ENCODE measurements at regions not wholly inside any gene's neighbourhood (a gene's known extent, or its start where the extent isn't known, plus 50 kb on each side); places are given as distances from the start of the nearest gene placed in this dataset.
"Not testable (repeated sequence)": the region's sequence is repeated elsewhere in the genome, so short reads cannot be mapped to it uniquely, and the experiment has no call there.

DNA sequence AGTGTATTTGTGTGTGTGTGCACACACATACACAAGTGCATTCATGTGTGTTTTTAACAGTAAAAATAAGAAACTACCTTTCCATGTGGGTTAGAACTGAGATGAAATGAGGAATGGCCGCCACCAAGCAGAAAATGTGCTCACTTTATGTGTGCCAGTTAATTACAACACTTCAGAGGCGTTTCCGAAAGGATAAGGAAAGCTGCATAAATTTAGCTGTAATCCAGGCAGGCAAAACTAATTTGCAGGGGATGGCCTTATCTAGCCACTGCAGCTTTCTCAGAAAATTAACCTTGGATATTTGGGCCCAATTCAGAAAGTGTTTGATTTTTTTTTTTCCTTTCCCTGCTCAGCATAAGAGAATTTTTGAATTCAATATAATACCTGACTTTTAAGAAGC lies 328.8 kb upstream of the PHF14 start:
- no peak for DNase-seq
- H3K27me3 ChIP-seq (ENCODE audit: control insufficient read depth in 1 of 2, insufficient read depth in 2 of 2, low read length in 2 of 2), result no peaks in the 10 kb centered on the region
- H3K36me3 Mint-ChIP-seq (ENCODE audit: low read depth), result no peaks in the 10 kb centered on the region
- no peak overlapping the region for H3K27ac ChIP-seq (ENCODE audit: low read depth in 1 of 2, low read length in 2 of 2)
- TF ChIP-seq, protein P1, sequence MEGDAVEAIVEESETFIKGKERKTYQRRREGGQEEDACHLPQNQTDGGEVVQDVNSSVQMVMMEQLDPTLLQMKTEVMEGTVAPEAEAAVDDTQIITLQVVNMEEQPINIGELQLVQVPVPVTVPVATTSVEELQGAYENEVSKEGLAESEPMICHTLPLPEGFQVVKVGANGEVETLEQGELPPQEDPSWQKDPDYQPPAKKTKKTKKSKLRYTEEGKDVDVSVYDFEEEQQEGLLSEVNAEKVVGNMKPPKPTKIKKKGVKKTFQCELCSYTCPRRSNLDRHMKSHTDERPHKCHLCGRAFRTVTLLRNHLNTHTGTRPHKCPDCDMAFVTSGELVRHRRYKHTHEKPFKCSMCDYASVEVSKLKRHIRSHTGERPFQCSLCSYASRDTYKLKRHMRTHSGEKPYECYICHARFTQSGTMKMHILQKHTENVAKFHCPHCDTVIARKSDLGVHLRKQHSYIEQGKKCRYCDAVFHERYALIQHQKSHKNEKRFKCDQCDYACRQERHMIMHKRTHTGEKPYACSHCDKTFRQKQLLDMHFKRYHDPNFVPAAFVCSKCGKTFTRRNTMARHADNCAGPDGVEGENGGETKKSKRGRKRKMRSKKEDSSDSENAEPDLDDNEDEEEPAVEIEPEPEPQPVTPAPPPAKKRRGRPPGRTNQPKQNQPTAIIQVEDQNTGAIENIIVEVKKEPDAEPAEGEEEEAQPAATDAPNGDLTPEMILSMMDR (IDR thresholded peaks at IDR 0.05), result no peak
- H3K9me3 Mint-ChIP-seq, result no peaks in the 10 kb centered on the region
- H3K27ac Mint-ChIP-seq, result no peak overlapping the region
- H3K4me3 Mint-ChIP-seq, result no peak overlapping the region
- CTCF ChIA-PET, result no interaction called here
- peaks cover 11% of the 10 kb centered on the region for H3K4me1 Mint-ChIP-seq (ENCODE audit: low read depth)
- H3K36me3 ChIP-seq (ENCODE audit: insufficient read depth, low read length), result no peaks in the 10 kb centered on the region
- no peak overlapping the region for H3K4me3 ChIP-seq (ENCODE audit: low read length)
- H3K4me1 ChIP-seq (ENCODE audit: insufficient read depth, low read length), result no peaks in the 10 kb centered on the region
- ATAC-seq (ENCODE audit: poor library complexity), result no peak
- POLR2A ChIA-PET, result no interaction called here
- H3K9me3 ChIP-seq (ENCODE audit: control insufficient read depth in 1 of 2, insufficient read depth in 1 of 2, low read length in 2 of 2), result no peaks in the 10 kb centered on the region
- intact Hi-C loops (cut with DNase I, micrococcal nuclease), result no loop called here
- no peaks in the 10 kb centered on the region for H3K27me3 Mint-ChIP-seq

DNA sequence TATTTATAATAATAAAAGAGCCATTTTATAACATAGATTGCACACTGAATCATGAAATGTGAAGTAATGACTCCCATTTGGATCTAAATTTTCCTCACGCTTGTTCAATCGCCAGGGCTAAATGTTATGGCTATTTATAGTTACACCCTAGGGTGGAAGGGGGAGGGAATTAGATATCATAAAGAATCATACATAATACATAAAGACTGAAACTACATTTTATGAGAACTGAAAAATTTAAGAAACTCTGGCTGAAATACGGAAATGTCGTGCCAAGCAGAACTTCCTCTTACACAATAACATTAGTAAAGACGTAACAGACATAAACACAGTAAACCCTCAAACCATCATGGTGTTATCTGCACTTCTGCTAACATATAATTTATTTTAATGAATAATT lies 327.5 kb upstream of the PHF14 start:
- ChIA-PET POLR2A (no interaction called here), CTCF (interaction anchor here (0.6 kb wide), 1 partner anchor 9 kb away, joined by 4 read pairs; no protein-coding TSS in a partner anchor)
- H3K36me3 ChIP-seq (ENCODE audit: insufficient read depth, low read length), result no peaks in the 10 kb centered on the region
- ATAC-seq (ENCODE audit: poor library complexity), result no peak
- H3K4me1 Mint-ChIP-seq (ENCODE audit: low read depth), result peaks cover 11% of the 10 kb centered on the region
- no peaks in the 10 kb centered on the region for H3K27me3 Mint-ChIP-seq
- TF ChIP-seq, protein P1 (IDR thresholded peaks at IDR 0.05), result no peak
- H3K4me3 ChIP-seq (ENCODE audit: low read length), result no peak overlapping the region
- DNase-seq, result peak in 2 of 14 experiments; percentile 27 to 28
- H3K9me3 ChIP-seq (ENCODE audit: control insufficient read depth in 1 of 2, insufficient read depth in 1 of 2, low read length in 2 of 2), result no peaks in the 10 kb centered on the region
- no peak overlapping the region for H3K27ac Mint-ChIP-seq
- H3K9me3 Mint-ChIP-seq, result no peaks in the 10 kb centered on the region
- no peaks in the 10 kb centered on the region for H3K27me3 ChIP-seq (ENCODE audit: control insufficient read depth in 1 of 2, insufficient read depth in 2 of 2, low read length in 2 of 2)
- intact Hi-C loops (cut with DNase I, micrococcal nuclease), result no loop called here
- H3K4me1 ChIP-seq (ENCODE audit: insufficient read depth, low read length), result no peaks in the 10 kb centered on the region
- no peak overlapping the region for H3K27ac ChIP-seq (ENCODE audit: low read depth in 1 of 2, low read length in 2 of 2)
- no peaks in the 10 kb centered on the region for H3K36me3 Mint-ChIP-seq (ENCODE audit: low read depth)
- H3K4me3 Mint-ChIP-seq, result no peak overlapping the region

DNA sequence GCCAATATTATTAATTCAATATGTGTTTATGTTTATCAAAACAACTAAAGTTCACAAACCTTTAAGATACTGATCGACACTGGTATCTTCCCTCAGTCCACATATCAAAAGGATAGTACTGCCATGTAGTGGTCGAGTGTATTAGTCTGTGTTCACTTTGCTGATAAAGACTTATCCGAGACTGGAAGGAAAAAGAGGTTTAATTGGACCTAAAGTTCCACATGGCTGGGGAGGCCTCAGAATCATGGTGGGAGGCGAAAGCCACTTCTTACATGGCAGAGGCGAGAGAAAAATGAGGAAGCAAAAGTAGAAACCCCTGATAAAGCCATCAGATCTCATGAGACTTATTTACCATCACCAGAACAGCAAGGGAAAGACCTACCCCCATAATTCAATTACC lies 325.4 kb upstream of the PHF14 start:
- Mint-ChIP-seq H3K27me3 (no peaks in the 10 kb centered on the region), H3K9me3 (no peaks in the 10 kb centered on the region), H3K36me3 (ENCODE audit: low read depth) (no peaks in the 10 kb centered on the region), H3K4me3 (no peak overlapping the region), H3K4me1 (ENCODE audit: low read depth) (peaks cover 9% of the 10 kb centered on the region), H3K27ac (no peak overlapping the region)
- DNase-seq, result no peak
- ChIA-PET POLR2A (no interaction called here), CTCF (no interaction called here)
- Histone ChIP-seq H3K9me3 (ENCODE audit: control insufficient read depth in 1 of 2, insufficient read depth in 1 of 2, low read length in 2 of 2) (no peaks in the 10 kb centered on the region), H3K4me1 (ENCODE audit: insufficient read depth, low read length) (no peaks in the 10 kb centered on the region), H3K27ac (ENCODE audit: low read depth in 1 of 2, low read length in 2 of 2) (no peak overlapping the region), H3K4me3 (ENCODE audit: low read length) (no peak overlapping the region), H3K36me3 (ENCODE audit: insufficient read depth, low read length) (no peaks in the 10 kb centered on the region), H3K27me3 (ENCODE audit: control insufficient read depth in 1 of 2, insufficient read depth in 2 of 2, low read length in 2 of 2) (no peaks in the 10 kb centered on the region)
- intact Hi-C loops (cut with DNase I, micrococcal nuclease), result no loop called here
- TF ChIP-seq, protein P1 (IDR thresholded peaks at IDR 0.05), result no peak
- no peak for ATAC-seq (ENCODE audit: poor library complexity)

DNA sequence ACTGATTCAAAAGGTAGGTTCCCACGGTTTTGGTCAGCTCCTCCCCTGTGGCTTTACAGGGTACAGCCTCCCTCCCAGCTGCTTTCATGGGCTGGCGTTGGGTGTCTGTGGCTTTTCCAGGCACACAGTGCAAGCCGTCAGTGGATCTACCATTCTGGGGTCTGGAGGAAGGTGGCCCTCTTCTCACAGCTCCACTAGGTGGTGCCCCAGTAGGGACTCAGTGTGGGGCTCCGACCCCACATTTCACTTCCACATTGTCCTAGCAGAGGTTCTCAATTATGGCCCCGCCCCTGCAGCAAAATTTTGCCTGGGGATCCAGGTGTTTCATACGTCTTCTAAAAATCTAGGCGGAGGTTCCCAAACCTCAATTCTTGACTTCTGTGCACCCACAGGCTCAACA lies 324.6 kb upstream of the PHF14 start:
- DNase-seq; H3K27ac ChIP-seq (ENCODE audit: low read depth in 1 of 2, low read length in 2 of 2); ATAC-seq (ENCODE audit: poor library complexity); POLR2A ChIA-PET; H3K4me1 ChIP-seq (ENCODE audit: insufficient read depth, low read length); H3K4me1 Mint-ChIP-seq (ENCODE audit: low read depth); H3K4me3 Mint-ChIP-seq; H3K27me3 ChIP-seq (ENCODE audit: control insufficient read depth in 1 of 2, insufficient read depth in 2 of 2, low read length in 2 of 2); H3K36me3 ChIP-seq (ENCODE audit: insufficient read depth, low read length); H3K9me3 ChIP-seq (ENCODE audit: control insufficient read depth in 1 of 2, insufficient read depth in 1 of 2, low read length in 2 of 2); H3K9me3 Mint-ChIP-seq; H3K36me3 Mint-ChIP-seq (ENCODE audit: low read depth); intact Hi-C loops (cut with DNase I, micrococcal nuclease); H3K4me3 ChIP-seq (ENCODE audit: low read length); H3K27me3 Mint-ChIP-seq; CTCF ChIA-PET; H3K27ac Mint-ChIP-seq: not testable (repeated sequence)
